ENCODE measurements at regions not wholly inside any gene's neighbourhood (a gene's known extent, or its start where the extent isn't known, plus 50 kb on each side); places are given as distances from the start of the nearest gene placed in this dataset.
"Not testable (repeated sequence)": the region's sequence is repeated elsewhere in the genome, so short reads cannot be mapped to it uniquely, and the experiment has no call there.

GRCh38 chr3:75248974-75249373 lies 415.2 kb upstream of the FRG2C start:
- no peak for DNase-seq

GRCh38 chr3:75254685-75255084 lies 409.4 kb upstream of the FRG2C start:
- no peak for DNase-seq

GRCh38 chr3:75258825-75259683 lies 405.1 kb upstream of the FRG2C start:
- DNase-seq = not testable (repeated sequence)

- not testable (repeated sequence) for DNase-seq
Measured at GRCh38 chr3:75260975-75261374, 403.2 kb upstream of the FRG2C start.

- DNase-seq = no peak
Measured at GRCh38 chr3:75262661-75263060, 401.5 kb upstream of the FRG2C start.

GRCh38 chr3:75265897-75266296 lies 398.2 kb upstream of the FRG2C start:
- DNase-seq = no peak

GRCh38 chr3:75268576-75268975 lies 395.6 kb upstream of the FRG2C start:
- DNase-seq = not testable (repeated sequence)

- not testable (repeated sequence) for DNase-seq
Measured at GRCh38 chr3:75272237-75272636, 391.9 kb upstream of the FRG2C start.

GRCh38 chr3:75272691-75273090 lies 391.4 kb upstream of the FRG2C start:
- no peak for DNase-seq

- DNase-seq = not testable (repeated sequence)
Measured at GRCh38 chr3:75285531-75286148, 378.5 kb upstream of the FRG2C start.

- not testable (repeated sequence) for DNase-seq
Measured at GRCh38 chr3:75288972-75289574, 375.1 kb upstream of the FRG2C start.

GRCh38 chr3:75294124-75294523 lies 370.0 kb upstream of the FRG2C start:
- no peak for DNase-seq

GRCh38 chr3:75295013-75295412 lies 369.1 kb upstream of the FRG2C start:
- no peak for DNase-seq

- DNase-seq = no peak
Measured at GRCh38 chr3:75296858-75297257, 367.3 kb upstream of the FRG2C start.

GRCh38 chr3:75300606-75301005 lies 363.5 kb upstream of the FRG2C start:
- no peak for DNase-seq

GRCh38 chr3:75301050-75301449 lies 363.1 kb upstream of the FRG2C start:
- DNase-seq = not testable (repeated sequence)

- DNase-seq = no peak
Measured at GRCh38 chr3:75303741-75304140, 360.4 kb upstream of the FRG2C start.

GRCh38 chr3:75305901-75306300 lies 358.2 kb upstream of the FRG2C start:
- DNase-seq = no peak

GRCh38 chr3:75311306-75311705 lies 352.8 kb upstream of the FRG2C start:
- not testable (repeated sequence) for DNase-seq

GRCh38 chr3:75312469-75312868 lies 351.7 kb upstream of the FRG2C start:
- DNase-seq = not testable (repeated sequence)

- not testable (repeated sequence) for DNase-seq
Measured at GRCh38 chr3:75319776-75320175, 344.4 kb upstream of the FRG2C start.

GRCh38 chr3:75320369-75320768 lies 343.8 kb upstream of the FRG2C start:
- DNase-seq = no peak

GRCh38 chr3:75321060-75321459 lies 343.1 kb upstream of the FRG2C start:
- no peak for DNase-seq

GRCh38 chr3:75323936-75324335 lies 340.2 kb upstream of the FRG2C start:
- not testable (repeated sequence) for DNase-seq

Measured in activated CD8-positive, alpha-beta memory T cell treated with anti-CD3 and anti-CD28 coated beads, Interleukin-2, amount 50 U/mL, for 48 hours (primary cell).